ENCODE measurements at regions not wholly inside any gene's neighbourhood (a gene's known extent, or its start where the extent isn't known, plus 50 kb on each side); places are given as distances from the start of the nearest gene placed in this dataset.
"Not testable (repeated sequence)": the region's sequence is repeated elsewhere in the genome, so short reads cannot be mapped to it uniquely, and the experiment has no call there.

DNA sequence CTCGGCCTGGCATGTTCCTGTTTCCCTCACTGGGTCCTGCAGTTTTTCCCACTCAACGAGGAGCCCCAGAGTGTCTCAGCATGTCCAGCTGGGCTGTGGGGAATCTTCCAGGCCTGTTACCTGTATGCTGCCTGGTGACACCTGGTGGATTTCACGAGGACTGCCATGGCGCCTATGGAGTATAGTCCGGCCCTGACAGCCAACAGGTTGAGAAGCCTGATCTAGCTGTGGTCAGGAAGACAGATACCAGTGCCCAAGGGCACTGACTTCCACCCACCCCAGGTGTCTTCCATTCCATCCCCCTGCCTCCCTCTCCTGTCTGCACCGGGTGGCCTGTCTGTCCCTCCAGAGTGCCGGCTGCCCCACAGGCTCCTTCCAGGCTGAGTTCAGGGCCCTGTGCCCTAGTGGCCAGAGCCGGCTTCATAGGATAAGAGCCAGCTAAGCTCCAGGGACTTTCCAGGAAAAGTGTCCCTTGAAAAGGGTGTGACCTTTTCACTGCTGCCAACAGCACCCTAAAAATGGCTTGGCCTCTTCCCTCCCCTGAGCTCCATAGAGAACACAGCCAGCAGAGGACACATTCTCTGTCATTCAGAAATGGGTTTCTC is 129.4 kb upstream of the AKAP13 start:
- H3K27ac ChIP-seq (ENCODE audit: low read depth in 2 of 2, low read length in 1 of 2); H3K9me3 ChIP-seq (ENCODE audit: control insufficient read depth in 2 of 2, insufficient read depth in 1 of 2, low read depth in 1 of 2, low read length in 1 of 2); H3K4me1 ChIP-seq (ENCODE audit: control insufficient read depth in 2 of 2, insufficient read depth in 2 of 2, low read length in 1 of 2); H3K27me3 ChIP-seq (ENCODE audit: control insufficient read depth in 1 of 2, insufficient read depth in 2 of 2, low read length in 2 of 2); H3K36me3 ChIP-seq (ENCODE audit: control insufficient read depth in 2 of 2, insufficient read depth in 2 of 2, low read length in 1 of 2); H3K4me3 ChIP-seq (ENCODE audit: low read depth in 1 of 2, low read length in 2 of 2): not testable (repeated sequence)
- WGBS, 2 donors = 73 to 85% methylated on average over 8 of the region's 8 CpGs

DNA sequence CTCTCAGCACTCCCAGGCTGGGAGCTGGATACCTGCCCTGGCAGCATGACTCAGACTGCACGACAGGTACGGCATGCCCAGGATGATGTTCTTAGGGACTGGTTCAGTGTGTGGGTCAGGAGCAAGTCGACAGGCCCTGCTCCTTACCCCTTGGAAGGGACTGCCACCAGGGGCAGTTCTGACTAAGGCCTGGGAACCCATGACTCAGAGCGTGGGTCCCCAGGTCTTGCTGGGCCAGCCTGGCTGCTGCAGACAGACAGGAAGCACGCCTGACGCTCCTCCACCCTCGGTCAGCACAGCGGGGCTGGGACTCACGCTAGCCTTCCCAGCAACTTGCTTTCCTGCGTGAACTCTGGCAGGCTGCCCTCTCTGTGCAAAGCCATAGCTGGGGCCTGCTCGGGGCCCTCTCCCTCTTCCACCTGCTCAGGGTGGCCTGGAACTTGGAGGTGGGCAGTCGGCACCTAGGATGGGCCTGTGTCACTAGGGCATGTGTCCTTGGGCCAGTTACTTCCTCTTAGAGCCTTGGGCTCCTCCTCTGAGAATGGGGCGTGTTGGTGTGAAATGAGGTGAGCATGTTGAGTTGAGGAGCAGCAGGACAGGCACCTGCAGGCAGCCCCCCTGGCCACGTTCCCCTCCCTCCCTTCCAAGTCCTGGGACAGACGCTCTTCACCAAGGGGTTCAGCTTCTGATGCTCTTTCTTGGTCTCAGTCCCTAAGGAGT is 127.0 kb upstream of the AKAP13 start:
- H3K27ac ChIP-seq (ENCODE audit: low read depth in 2 of 2, low read length in 1 of 2) = peak overlapping the region; percentile 69 to 70

DNA sequence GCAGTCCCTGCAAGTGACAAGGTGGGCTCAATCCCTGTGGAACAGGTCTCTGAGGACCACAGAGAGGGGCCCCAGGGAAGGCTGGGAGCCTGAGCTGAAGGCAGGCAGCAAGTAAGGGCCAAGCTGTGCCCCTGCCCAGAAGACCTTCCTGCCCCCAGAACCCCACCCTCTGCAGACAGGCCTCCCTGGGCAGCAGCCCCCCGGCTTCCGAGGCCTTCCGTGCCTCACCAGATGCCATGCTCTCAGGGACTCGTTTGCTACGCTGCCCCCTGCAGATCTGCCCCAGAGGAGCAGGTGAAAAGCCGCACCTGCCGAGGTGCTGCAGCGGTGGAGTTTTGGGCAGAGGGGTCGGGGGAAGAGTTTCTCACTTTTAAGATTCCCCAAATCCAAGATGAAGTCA is 125.4 kb upstream of the AKAP13 start:
- H3K4me3 ChIP-seq (ENCODE audit: low read depth in 1 of 2, low read length in 2 of 2); H3K27ac ChIP-seq (ENCODE audit: low read depth in 2 of 2, low read length in 1 of 2); H3K4me1 ChIP-seq (ENCODE audit: control insufficient read depth in 2 of 2, insufficient read depth in 2 of 2, low read length in 1 of 2); H3K27me3 ChIP-seq (ENCODE audit: control insufficient read depth in 1 of 2, insufficient read depth in 2 of 2, low read length in 2 of 2); H3K9me3 ChIP-seq (ENCODE audit: control insufficient read depth in 2 of 2, insufficient read depth in 1 of 2, low read depth in 1 of 2, low read length in 1 of 2); H3K36me3 ChIP-seq (ENCODE audit: control insufficient read depth in 2 of 2, insufficient read depth in 2 of 2, low read length in 1 of 2): not testable (repeated sequence)
- WGBS, 2 donors = 88 to 98% methylated on average over 5 to 9 of the region's 9 CpGs

More for the DNA sequence above, 127.0 kb upstream of the AKAP13 start:
- not testable (repeated sequence) for H3K4me3 ChIP-seq (ENCODE audit: low read depth in 1 of 2, low read length in 2 of 2); H3K36me3 ChIP-seq (ENCODE audit: control insufficient read depth in 2 of 2, insufficient read depth in 2 of 2, low read length in 1 of 2); H3K27me3 ChIP-seq (ENCODE audit: control insufficient read depth in 1 of 2, insufficient read depth in 2 of 2, low read length in 2 of 2); H3K4me1 ChIP-seq (ENCODE audit: control insufficient read depth in 2 of 2, insufficient read depth in 2 of 2, low read length in 1 of 2); H3K9me3 ChIP-seq (ENCODE audit: control insufficient read depth in 2 of 2, insufficient read depth in 1 of 2, low read depth in 1 of 2, low read length in 1 of 2)
- 55% methylated on average over 12 to 15 of the region's 15 CpGs for WGBS, 2 donors

DNA sequence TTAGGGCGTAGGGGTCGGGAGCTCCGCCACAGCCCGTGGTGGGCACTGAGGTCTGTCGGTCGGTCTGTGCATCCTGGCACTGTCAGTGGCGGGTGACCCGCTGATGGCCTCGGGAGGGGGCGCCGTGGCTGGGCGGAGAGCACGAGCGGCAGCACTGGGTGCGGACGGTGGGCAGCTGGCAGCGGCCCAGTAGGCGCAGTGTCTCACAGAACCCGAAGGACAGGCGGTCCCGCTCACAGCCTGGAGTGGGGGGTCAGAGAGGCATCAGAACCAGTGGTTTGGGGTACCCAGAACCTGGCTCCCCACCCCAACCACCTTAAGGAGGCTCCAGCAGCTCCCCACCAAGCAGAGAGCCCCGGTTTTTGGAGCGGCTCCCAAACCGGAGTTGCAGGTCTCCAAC is 124.9 kb upstream of the AKAP13 start:
- WGBS, 2 donors = 91% methylated on average over 24 of the region's 24 CpGs
- not testable (repeated sequence) for H3K27me3 ChIP-seq (ENCODE audit: control insufficient read depth in 1 of 2, insufficient read depth in 2 of 2, low read length in 2 of 2); H3K4me1 ChIP-seq (ENCODE audit: control insufficient read depth in 2 of 2, insufficient read depth in 2 of 2, low read length in 1 of 2); H3K27ac ChIP-seq (ENCODE audit: low read depth in 2 of 2, low read length in 1 of 2); H3K4me3 ChIP-seq (ENCODE audit: low read depth in 1 of 2, low read length in 2 of 2); H3K9me3 ChIP-seq (ENCODE audit: control insufficient read depth in 2 of 2, insufficient read depth in 1 of 2, low read depth in 1 of 2, low read length in 1 of 2); H3K36me3 ChIP-seq (ENCODE audit: control insufficient read depth in 2 of 2, insufficient read depth in 2 of 2, low read length in 1 of 2)

DNA sequence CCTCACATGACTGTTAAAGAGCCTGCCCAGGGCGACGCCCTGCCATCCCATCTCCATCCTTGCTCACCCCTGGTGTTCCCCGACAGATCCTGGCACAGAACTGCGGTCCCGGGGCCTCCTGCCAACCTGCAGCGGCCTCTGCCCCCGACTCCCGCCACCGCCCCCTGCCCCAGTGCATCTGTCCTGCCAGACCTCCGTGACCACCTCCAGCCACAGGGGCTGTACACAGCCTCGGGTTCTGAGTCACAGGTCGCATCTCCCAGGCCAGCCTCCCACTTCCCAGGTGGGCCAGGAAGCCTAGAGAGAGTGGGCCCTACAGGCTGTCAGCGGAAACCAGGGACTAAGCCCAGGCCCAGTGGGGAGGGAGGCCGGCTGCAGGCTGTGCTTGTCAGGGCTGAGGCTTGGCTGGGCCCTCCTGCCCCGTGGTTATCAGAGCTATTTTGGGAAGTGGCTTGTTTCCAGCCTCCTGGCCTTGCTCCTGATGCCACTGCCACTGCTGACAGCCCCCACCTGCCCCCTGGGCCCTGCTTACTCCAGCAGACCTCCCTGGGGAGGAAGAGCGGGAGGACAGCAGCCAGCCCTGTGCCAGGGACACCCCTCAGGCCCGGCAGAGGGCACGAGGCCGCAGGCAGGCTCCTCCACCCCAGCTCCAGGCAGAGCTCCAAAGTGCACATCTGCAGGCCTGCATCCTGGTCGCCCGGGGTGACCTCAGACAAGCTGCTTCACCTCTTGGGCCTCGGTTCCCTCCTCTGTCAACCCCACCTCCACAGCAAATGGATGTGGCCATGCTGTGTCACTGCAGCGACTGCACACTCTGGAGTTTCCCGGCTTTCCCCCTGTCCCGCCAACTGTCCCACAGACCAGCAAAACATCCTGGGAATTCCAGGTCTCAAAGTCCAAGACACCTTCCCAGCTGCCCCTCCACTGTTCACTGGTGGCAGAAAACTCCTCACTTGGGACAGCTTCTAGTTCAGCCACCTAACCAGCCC is 124.1 kb upstream of the AKAP13 start:
- H3K36me3 ChIP-seq (ENCODE audit: control insufficient read depth in 2 of 2, insufficient read depth in 2 of 2, low read length in 1 of 2); H3K27ac ChIP-seq (ENCODE audit: low read depth in 2 of 2, low read length in 1 of 2); H3K4me3 ChIP-seq (ENCODE audit: low read depth in 1 of 2, low read length in 2 of 2); H3K4me1 ChIP-seq (ENCODE audit: control insufficient read depth in 2 of 2, insufficient read depth in 2 of 2, low read length in 1 of 2); H3K9me3 ChIP-seq (ENCODE audit: control insufficient read depth in 2 of 2, insufficient read depth in 1 of 2, low read depth in 1 of 2, low read length in 1 of 2); H3K27me3 ChIP-seq (ENCODE audit: control insufficient read depth in 1 of 2, insufficient read depth in 2 of 2, low read length in 2 of 2): not testable (repeated sequence)
- WGBS, 2 donors = 56 to 73% methylated on average over 21 to 25 of the region's 25 CpGs

DNA sequence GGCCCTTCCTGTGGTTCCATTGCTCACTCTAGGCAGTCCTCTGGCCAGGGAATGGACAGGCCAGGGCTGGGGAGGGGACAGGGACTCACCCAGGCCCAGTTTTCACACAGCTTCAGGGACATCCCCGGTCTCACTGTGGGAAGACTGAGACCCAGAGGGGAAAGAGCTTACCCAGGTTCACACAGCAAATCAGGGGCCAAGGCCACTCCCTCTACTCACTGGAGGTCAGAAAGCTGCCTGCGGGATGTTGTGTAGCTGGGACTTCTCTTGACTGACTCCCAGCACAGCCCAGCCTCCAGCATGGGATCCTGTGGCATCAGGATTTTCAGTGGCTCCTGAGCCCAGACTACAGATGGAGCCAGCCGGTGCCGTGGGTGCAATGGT is 122.3 kb upstream of the AKAP13 start:
- H3K4me1 ChIP-seq (ENCODE audit: control insufficient read depth in 2 of 2, insufficient read depth in 2 of 2, low read length in 1 of 2); H3K9me3 ChIP-seq (ENCODE audit: control insufficient read depth in 2 of 2, insufficient read depth in 1 of 2, low read depth in 1 of 2, low read length in 1 of 2); H3K27ac ChIP-seq (ENCODE audit: low read depth in 2 of 2, low read length in 1 of 2); H3K27me3 ChIP-seq (ENCODE audit: control insufficient read depth in 1 of 2, insufficient read depth in 2 of 2, low read length in 2 of 2); H3K4me3 ChIP-seq (ENCODE audit: low read depth in 1 of 2, low read length in 2 of 2); H3K36me3 ChIP-seq (ENCODE audit: control insufficient read depth in 2 of 2, insufficient read depth in 2 of 2, low read length in 1 of 2): not testable (repeated sequence)
- 92 to 93% methylated on average over 3 to 4 of the region's 4 CpGs for WGBS, 2 donors

DNA sequence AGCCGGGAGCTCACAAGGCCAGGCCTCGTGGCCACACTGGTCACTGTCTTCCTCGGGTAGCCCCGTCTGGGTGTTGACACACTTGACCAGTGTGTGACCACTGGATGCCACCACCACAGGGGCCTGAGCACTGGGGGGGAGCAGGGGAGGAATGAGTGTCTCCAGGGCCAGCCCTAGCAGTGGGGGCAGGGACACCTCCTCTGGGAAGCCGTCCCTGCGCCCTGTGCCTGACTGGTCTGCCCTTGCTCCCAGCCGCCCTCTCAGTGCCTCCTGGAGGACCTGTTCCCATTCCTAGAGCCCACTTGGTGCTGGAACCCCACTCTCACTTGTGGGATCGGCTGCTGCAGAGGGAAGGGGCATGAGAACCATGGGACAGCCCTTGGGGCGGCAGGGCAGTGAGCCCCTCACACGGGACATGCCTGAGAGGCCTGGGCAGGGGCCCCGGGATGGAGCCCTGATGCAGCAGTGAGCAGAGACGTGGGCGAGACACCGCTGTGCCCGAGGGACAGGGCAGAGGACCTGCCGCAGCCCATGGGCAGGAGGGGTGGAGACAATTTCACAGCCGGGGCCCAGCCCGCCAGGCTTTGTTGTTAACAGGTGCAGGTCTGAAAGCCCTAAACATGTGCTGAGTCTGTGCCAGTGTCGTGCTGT is 121.7 kb upstream of the AKAP13 start:
- not testable (repeated sequence) for H3K27ac ChIP-seq (ENCODE audit: low read depth in 2 of 2, low read length in 1 of 2); H3K9me3 ChIP-seq (ENCODE audit: control insufficient read depth in 2 of 2, insufficient read depth in 1 of 2, low read depth in 1 of 2, low read length in 1 of 2); H3K4me3 ChIP-seq (ENCODE audit: low read depth in 1 of 2, low read length in 2 of 2); H3K36me3 ChIP-seq (ENCODE audit: control insufficient read depth in 2 of 2, insufficient read depth in 2 of 2, low read length in 1 of 2); H3K4me1 ChIP-seq (ENCODE audit: control insufficient read depth in 2 of 2, insufficient read depth in 2 of 2, low read length in 1 of 2); H3K27me3 ChIP-seq (ENCODE audit: control insufficient read depth in 1 of 2, insufficient read depth in 2 of 2, low read length in 2 of 2)
- 87 to 88% methylated on average over 8 to 15 of the region's 19 CpGs for WGBS, 2 donors

DNA sequence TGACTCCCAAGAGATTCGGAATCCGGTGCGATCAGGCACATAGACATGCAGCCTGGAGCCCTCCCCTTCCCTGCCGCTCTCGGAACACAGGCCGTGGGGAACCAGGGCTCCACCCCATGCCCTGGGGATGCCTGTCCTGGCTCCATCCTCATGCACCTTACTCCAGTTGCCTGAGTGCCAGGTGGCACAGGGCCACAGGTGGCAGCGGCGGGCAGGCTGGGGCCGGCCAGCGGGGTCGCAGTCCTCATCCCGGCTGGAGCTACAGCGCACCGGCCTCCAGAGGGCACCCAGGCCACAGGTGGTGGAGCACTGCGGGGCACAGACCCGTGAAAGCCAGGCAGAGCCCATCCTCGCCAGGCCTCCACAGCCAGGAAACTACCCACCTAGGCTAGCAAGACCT is 119.9 kb upstream of the AKAP13 start:
- WGBS, 2 donors = 30 to 66% methylated on average over 3 to 11 of the region's 17 CpGs
- H3K9me3 ChIP-seq (ENCODE audit: control insufficient read depth in 2 of 2, insufficient read depth in 1 of 2, low read depth in 1 of 2, low read length in 1 of 2) = not testable (repeated sequence)

DNA sequence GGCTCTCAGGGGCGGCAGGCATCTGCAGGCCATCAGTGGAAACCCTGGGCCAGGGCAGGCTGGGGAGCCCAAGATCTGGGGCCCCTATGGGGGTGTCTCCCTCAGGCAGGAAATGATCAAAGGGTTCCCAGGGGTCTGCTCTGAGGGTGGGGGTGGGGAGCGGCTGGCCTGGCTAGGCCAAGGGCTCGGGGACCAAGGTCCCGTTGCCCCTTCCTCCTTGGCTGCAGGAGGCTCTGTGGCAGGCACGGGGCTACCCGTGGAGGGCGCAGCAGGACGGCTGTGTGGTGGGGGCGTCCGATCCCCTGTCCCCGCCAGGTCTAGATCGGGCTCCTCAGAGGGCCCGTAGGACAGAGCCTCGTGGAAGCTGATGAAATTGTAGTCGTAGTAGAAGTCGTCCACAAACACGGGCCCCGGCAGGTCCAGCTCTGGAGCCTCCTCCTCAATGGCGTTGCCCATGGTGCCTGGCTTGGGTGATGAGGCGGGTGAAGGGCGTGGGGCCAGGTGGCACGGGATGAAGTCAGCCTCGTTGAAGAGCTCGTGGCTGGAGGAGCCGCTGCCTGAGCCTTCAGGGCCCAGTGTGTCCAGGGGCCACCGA is 117.8 kb upstream of the AKAP13 start:
- H3K27me3 ChIP-seq (ENCODE audit: control insufficient read depth in 1 of 2, insufficient read depth in 2 of 2, low read length in 2 of 2); H3K4me1 ChIP-seq (ENCODE audit: control insufficient read depth in 2 of 2, insufficient read depth in 2 of 2, low read length in 1 of 2); H3K27ac ChIP-seq (ENCODE audit: low read depth in 2 of 2, low read length in 1 of 2); H3K4me3 ChIP-seq (ENCODE audit: low read depth in 1 of 2, low read length in 2 of 2); H3K9me3 ChIP-seq (ENCODE audit: control insufficient read depth in 2 of 2, insufficient read depth in 1 of 2, low read depth in 1 of 2, low read length in 1 of 2); H3K36me3 ChIP-seq (ENCODE audit: control insufficient read depth in 2 of 2, insufficient read depth in 2 of 2, low read length in 1 of 2): not testable (repeated sequence)
- WGBS, 2 donors = 78 to 82% methylated on average over 21 to 26 of the region's 26 CpGs

More for the DNA sequence above, 119.9 kb upstream of the AKAP13 start:
- not testable (repeated sequence) for H3K4me1 ChIP-seq (ENCODE audit: control insufficient read depth in 2 of 2, insufficient read depth in 2 of 2, low read length in 1 of 2); H3K27me3 ChIP-seq (ENCODE audit: control insufficient read depth in 1 of 2, insufficient read depth in 2 of 2, low read length in 2 of 2); H3K27ac ChIP-seq (ENCODE audit: low read depth in 2 of 2, low read length in 1 of 2); H3K36me3 ChIP-seq (ENCODE audit: control insufficient read depth in 2 of 2, insufficient read depth in 2 of 2, low read length in 1 of 2); H3K4me3 ChIP-seq (ENCODE audit: low read depth in 1 of 2, low read length in 2 of 2)
